ENCODE measurements at regions not wholly inside any gene's neighbourhood (a gene's known extent, or its start where the extent isn't known, plus 50 kb on each side); places are given as distances from the start of the nearest gene placed in this dataset.
A peak's percentile ranks its signal among the peaks of the same experiment; 100 is the strongest.

GRCh38 chr3:88930611-88931010 lies 176.8 kb upstream of the EPHA3 start:
- FAIRE-seq (no peak), DNase-seq (ENCODE audit: low spot score) (no peak)

- no peak for DNase-seq (ENCODE audit: low spot score)
- FAIRE-seq = no peak
Observed at GRCh38 chr3:88936831-88937230, 170.6 kb upstream of the EPHA3 start.

GRCh38 chr3:88940296-88940695 lies 167.1 kb upstream of the EPHA3 start:
- DNase-seq (ENCODE audit: low spot score) (no peak), FAIRE-seq (no peak)

GRCh38 chr3:88947013-88947412 lies 160.4 kb upstream of the EPHA3 start:
- DNase-seq (ENCODE audit: low spot score) = no peak
- no peak for FAIRE-seq

GRCh38 chr3:88954853-88955252 lies 152.6 kb upstream of the EPHA3 start:
- FAIRE-seq (no peak), DNase-seq (ENCODE audit: low spot score) (no peak)

GRCh38 chr3:88955274-88955673 lies 152.1 kb upstream of the EPHA3 start:
- no peak for FAIRE-seq
- no peak for DNase-seq (ENCODE audit: low spot score)

GRCh38 chr3:88957711-88958439 lies 149.5 kb upstream of the EPHA3 start:
- FAIRE-seq = no peak
- DNase-seq (ENCODE audit: low spot score) = peak; percentile 18

GRCh38 chr3:88960019-88960418 lies 147.4 kb upstream of the EPHA3 start:
- FAIRE-seq (no peak), DNase-seq (ENCODE audit: low spot score) (no peak)

- no peak for FAIRE-seq
- DNase-seq (ENCODE audit: low spot score) = no peak
Observed at GRCh38 chr3:88963003-88963402, 144.4 kb upstream of the EPHA3 start.

GRCh38 chr3:88979760-88980159 lies 127.7 kb upstream of the EPHA3 start:
- no peak for DNase-seq (ENCODE audit: low spot score)
- FAIRE-seq = no peak

- DNase-seq (ENCODE audit: low spot score) (no peak), FAIRE-seq (no peak)
Observed at GRCh38 chr3:88983458-88983857, 124.0 kb upstream of the EPHA3 start.

GRCh38 chr3:88984256-88984655 lies 123.2 kb upstream of the EPHA3 start:
- DNase-seq (ENCODE audit: low spot score) = no peak
- FAIRE-seq = no peak

GRCh38 chr3:88984832-88985231 lies 122.6 kb upstream of the EPHA3 start:
- DNase-seq (ENCODE audit: low spot score) (no peak), FAIRE-seq (no peak)

- no peak for DNase-seq (ENCODE audit: low spot score)
- FAIRE-seq = no peak
Observed at GRCh38 chr3:88985491-88985890, 121.9 kb upstream of the EPHA3 start.

- no peak for DNase-seq (ENCODE audit: low spot score)
- FAIRE-seq = no peak
Observed at GRCh38 chr3:88986834-88987233, 120.6 kb upstream of the EPHA3 start.

GRCh38 chr3:88987776-88988175 lies 119.6 kb upstream of the EPHA3 start:
- FAIRE-seq (no peak), DNase-seq (ENCODE audit: low spot score) (no peak)

GRCh38 chr3:88988906-88989305 lies 118.5 kb upstream of the EPHA3 start:
- no peak for FAIRE-seq

GRCh38 chr3:88991496-88991895 lies 115.9 kb upstream of the EPHA3 start:
- no peak for FAIRE-seq
- no peak for DNase-seq (ENCODE audit: low spot score)

More at GRCh38 chr3:88988906-88989305, 118.5 kb upstream of the EPHA3 start:
- DNase-seq (ENCODE audit: low spot score) = no peak

GRCh38 chr3:88996691-88997090 lies 110.7 kb upstream of the EPHA3 start:
- no peak for FAIRE-seq
- no peak for DNase-seq (ENCODE audit: low spot score)

GRCh38 chr3:88997260-88997659 lies 110.2 kb upstream of the EPHA3 start:
- no peak for FAIRE-seq
- no peak for DNase-seq (ENCODE audit: low spot score)

GRCh38 chr3:89000886-89001285 lies 106.5 kb upstream of the EPHA3 start:
- FAIRE-seq (no peak), DNase-seq (ENCODE audit: low spot score) (no peak)

GRCh38 chr3:89002191-89002590 lies 105.2 kb upstream of the EPHA3 start:
- FAIRE-seq (no peak), DNase-seq (ENCODE audit: low spot score) (no peak)

- no peak for DNase-seq (ENCODE audit: low spot score)
- no peak for FAIRE-seq
Observed at GRCh38 chr3:89013536-89013935, 93.9 kb upstream of the EPHA3 start.

- DNase-seq (ENCODE audit: low spot score) = no peak
- FAIRE-seq = no peak
Observed at GRCh38 chr3:89017531-89017930, 89.9 kb upstream of the EPHA3 start.

All from RCC 7860 (cell line).